ENCODE measurements at regions not wholly inside any gene's neighbourhood (a gene's known extent, or its start where the extent isn't known, plus 50 kb on each side); places are given as distances from the start of the nearest gene placed in this dataset.

GRCh38 chr15:69592954-69593353, 140.3 kb downstream of the RPLP1 start:
- ChIA-PET CTCF (interaction anchor here (0.5 to 1.7 kb wide), 2 partner anchors 128 to 874 kb away, joined by 3 to 4 read pairs; no protein-coding TSS in a partner anchor), POLR2A (interaction anchor here (1.5 kb wide), 1 partner anchor 14 kb away, joined by 3 read pairs; no protein-coding TSS in a partner anchor)
- BruUV-seq (replicated peaks) = no TSS peak
- Mint-ChIP-seq H3K9me3 (ENCODE audit: unreplicated experiment) (no peaks in the 10 kb centered on the region), H3K27me3 (ENCODE audit: insufficient read depth, unreplicated experiment) (peaks cover 18% of the 10 kb centered on the region), H3K27ac (ENCODE audit: low read depth, unreplicated experiment) (no peak overlapping the region), H3K4me1 (ENCODE audit: insufficient read depth, unreplicated experiment) (peaks cover 36% of the 10 kb centered on the region), H3K36me3 (ENCODE audit: insufficient read depth, unreplicated experiment) (no peaks in the 10 kb centered on the region), H3K4me3 (ENCODE audit: unreplicated experiment) (no peak overlapping the region)
- TF ChIP-seq CTCF (IDR thresholded peaks at IDR 0.05; ENCODE audit: unreplicated experiment) = no peak
- intact Hi-C loops (cut with micrococcal nuclease) = no loop called here
- DNase-seq (ENCODE audit: unreplicated experiment) = no peak

GRCh38 chr15:69593488-69593887, 140.9 kb downstream of the RPLP1 start:
- Mint-ChIP-seq H3K4me1 (ENCODE audit: insufficient read depth, unreplicated experiment) (peaks cover 34% of the 10 kb centered on the region), H3K4me3 (ENCODE audit: unreplicated experiment) (no peak overlapping the region), H3K27ac (ENCODE audit: low read depth, unreplicated experiment) (no peak overlapping the region), H3K36me3 (ENCODE audit: insufficient read depth, unreplicated experiment) (no peaks in the 10 kb centered on the region), H3K9me3 (ENCODE audit: unreplicated experiment) (no peaks in the 10 kb centered on the region), H3K27me3 (ENCODE audit: insufficient read depth, unreplicated experiment) (peaks cover 23% of the 10 kb centered on the region)
- intact Hi-C loops (cut with micrococcal nuclease) = no loop called here
- ChIA-PET CTCF (interaction anchor here (0.5 to 1.7 kb wide), 2 partner anchors 128 to 874 kb away, joined by 3 to 4 read pairs; no protein-coding TSS in a partner anchor), POLR2A (interaction anchor here (0.7 to 1.5 kb wide), 2 partner anchors 14 to 22 kb away, joined by 3 read pairs; no protein-coding TSS in a partner anchor)
- BruUV-seq (replicated peaks) = no TSS peak
- no peak for DNase-seq (ENCODE audit: unreplicated experiment)
- no peak for TF ChIP-seq CTCF (IDR thresholded peaks at IDR 0.05; ENCODE audit: unreplicated experiment)

GRCh38 chr15:69593981-69594966, 141.7 kb downstream of the RPLP1 start:
- BruUV-seq (replicated peaks) = no TSS peak
- no peak for TF ChIP-seq CTCF (IDR thresholded peaks at IDR 0.05; ENCODE audit: unreplicated experiment)
- peaks cover 31% of the 10 kb centered on the region for H3K27me3 Mint-ChIP-seq (ENCODE audit: insufficient read depth, unreplicated experiment)
- H3K9me3 Mint-ChIP-seq (ENCODE audit: unreplicated experiment) = no peaks in the 10 kb centered on the region
- no peaks in the 10 kb centered on the region for H3K36me3 Mint-ChIP-seq (ENCODE audit: insufficient read depth, unreplicated experiment)
- H3K4me3 Mint-ChIP-seq (ENCODE audit: unreplicated experiment) = peak overlapping the region; percentile 38
- DNase-seq (ENCODE audit: unreplicated experiment) = peak; percentile 86
- peaks cover 34% of the 10 kb centered on the region for H3K4me1 Mint-ChIP-seq (ENCODE audit: insufficient read depth, unreplicated experiment)
- intact Hi-C loops (cut with micrococcal nuclease) = no loop called here
- H3K27ac Mint-ChIP-seq (ENCODE audit: low read depth, unreplicated experiment) = no peak overlapping the region
- POLR2A ChIA-PET = interaction anchor here (0.7 to 1.5 kb wide), 3 partner anchors 9 to 21 kb away, joined by 3 read pairs; no protein-coding TSS in a partner anchor
- CTCF ChIA-PET = interaction anchor here (1.0 to 1.7 kb wide), 2 partner anchors 873 to 893 kb away, joined by 3 to 4 read pairs; no protein-coding TSS in a partner anchor
